HepG2 (cell line): ENCODE measurements at regions not wholly inside any gene's neighbourhood (a gene's known extent, or its start where the extent isn't known, plus 50 kb on each side); places are given as distances from the start of the nearest gene placed in this dataset.

Experiments
- ATAC-seq: fragments of 200-7000 bp; cut with Tn5 transposase; 3 replicates; pipeline ENCODE4 v1.9.1; 2020; ENCODE audit warnings: mild to moderate bottlenecking, moderate library complexity
- BruUV-seq: library from RNA; stranded (reverse); fragments of 400-500 nt; replicated peaks from 2 replicates; lab custom pipeline; 2021; lab: Mats Ljungman, UMichigan
- CTCF ChIA-PET: fragments of 300-600 bp; formaldehyde crosslinking; extraction: SDS; loops from one replicate; lab custom pipeline; 2021; ENCODE audit warnings: low total read pairs, inconsistent platforms, low intra/inter-chr PET ratio; lab: Yijun Ruan, JAX
- POLR2A ChIA-PET: fragments of 350-600 bp; sonication (Branson Sonifier 250); formaldehyde crosslinking; loops from one replicate; lab custom pipeline; 2020; ENCODE audit warnings: antibody characterized with exemption, inconsistent platforms; lab: Yijun Ruan, JAX
- DNase-seq: peaks from one replicate; pipeline ENCODE4 v3.0.0-alpha.2; 2015; ENCODE audit warnings: low spot score
- FAIRE-seq: peaks from 3 replicates; lab custom pipeline; 2011; peaks lifted over from hg19 to GRCh38; lab: Jason Lieb, UNC
- H2AFZ ChIP-seq: one replicate; pipeline ENCODE4 v1.6.1; 2011; ENCODE audit warnings: low read length, inconsistent platforms
- H3K27ac ChIP-seq: fragments of 300-600 bp; 3 replicates; pipeline ENCODE4 v1.8.0; 2011; ENCODE audit warnings: mixed run types, mild to moderate bottlenecking, mixed read lengths, low read length, inconsistent platforms; ENCODE audit not compliant: insufficient read depth; ENCODE audit errors: extremely low read length
- H3K27me3 ChIP-seq, 2 experiments: fragments of 200-600 bp in 1 of 2; 2 replicates in 1 of 2; 3 replicates in 1 of 2; pipeline versions ENCODE4 v1.6.0 to v1.8.0; 2011; ENCODE audit warnings: low read length in 2 of 2, mild to moderate bottlenecking in 2 of 2, moderate library complexity in 2 of 2, inconsistent platforms in 1 of 2; ENCODE audit not compliant: insufficient read depth in 2 of 2, control insufficient read depth in 1 of 2
- H3K36me3 ChIP-seq, 2 experiments: fragments of 200-600 bp in 1 of 2; replicated peaks in 1 of 2; 2 replicates in 1 of 2; 3 replicates in 1 of 2; pipeline versions ENCODE4 v1.5.1 to v1.8.0; 2011; ENCODE audit warnings: low read length in 2 of 2, inconsistent platforms in 1 of 2; ENCODE audit not compliant: insufficient read depth in 2 of 2, control insufficient read depth in 1 of 2
- H3K4me1 ChIP-seq: 2 replicates; pipeline ENCODE4 v1.5.1; 2012; ENCODE audit warnings: low read length, inconsistent platforms; ENCODE audit not compliant: insufficient read depth
- H3K4me2 ChIP-seq: 2 replicates; pipeline ENCODE4 v1.6.0; 2011; ENCODE audit warnings: low read depth, low read length, inconsistent platforms
- H3K4me3 ChIP-seq, 3 experiments: fragments of 200-600 bp in 1 of 3; sonication (generic), shearing (Covaris generic) in 1 of 3; replicated peaks in 1 of 3; 2 replicates each; pipeline ENCODE4 v1.5.1; 2011 to 2016; ENCODE audit warnings: low read length in 3 of 3, inconsistent platforms in 2 of 3, low read depth in 2 of 3, mild to moderate bottlenecking in 2 of 3, control low read depth in 1 of 3, mixed read lengths in 1 of 3; ENCODE audit not compliant: insufficient read depth in 1 of 3
- H3K79me2 ChIP-seq: one replicate; pipeline ENCODE4 v1.6.1; 2011; ENCODE audit warnings: low read length, inconsistent platforms; ENCODE audit not compliant: insufficient read depth
- H3K9ac ChIP-seq: 2 replicates; pipeline ENCODE4 v1.6.0; 2011; ENCODE audit warnings: mild to moderate bottlenecking, low read depth, low read length, inconsistent platforms; ENCODE audit not compliant: insufficient read depth
- H3K9me3 ChIP-seq: 2 replicates; pipeline ENCODE4 v1.5.1; 2012; ENCODE audit warnings: mild to moderate bottlenecking, low read length
- H4K20me1 ChIP-seq: 2 replicates; pipeline ENCODE4 v1.6.0; 2011; ENCODE audit warnings: inconsistent platforms, mild to moderate bottlenecking, low read length, moderate library complexity; ENCODE audit not compliant: insufficient read depth
- DR1 ChIP-seq: sonication (generic); formaldehyde crosslinking; IDR thresholded peaks from 2 replicates; pipeline ENCODE4 v1.8.0; 2021; ENCODE audit warnings: mild to moderate bottlenecking, missing genetic modification reagents, inconsistent platforms
- PAX8 ChIP-seq: sonication (generic); formaldehyde crosslinking; IDR thresholded peaks from 2 replicates; pipeline ENCODE4 v1.8.0; 2022; ENCODE audit warnings: mild to moderate bottlenecking, missing genetic modification reagents, borderline replicate concordance
- SMAD3 ChIP-seq: sonication (generic); formaldehyde crosslinking; IDR thresholded peaks from 2 replicates; pipeline ENCODE4 v1.4.0; 2020; ENCODE audit warnings: missing genetic modification reagents
- SMC3 ChIP-seq: IDR thresholded peaks from 2 replicates; pipeline ENCODE4 v1.6.1; 2011; ENCODE audit warnings: low read length, improper control_type of control experiment
- SP4 ChIP-seq: sonication (generic); formaldehyde crosslinking; IDR thresholded peaks from 2 replicates; pipeline ENCODE4 v1.8.1; 2023; ENCODE audit warnings: mild to moderate bottlenecking, missing genetic modification reagents
- YEATS2 ChIP-seq: sonication (generic); formaldehyde crosslinking; IDR thresholded peaks from 2 replicates; pipeline ENCODE4 v1.4.0; 2020; ENCODE audit warnings: missing genetic modification reagents, borderline replicate concordance
- ZNF251 ChIP-seq: sonication (generic); formaldehyde crosslinking; IDR thresholded peaks from 2 replicates; pipeline ENCODE4 v1.9.0; 2021; ENCODE audit warnings: mild to moderate bottlenecking, missing genetic modification reagents
- ZNF501 ChIP-seq: sonication (generic); formaldehyde crosslinking; IDR thresholded peaks from 2 replicates; pipeline ENCODE4 v1.5.1; 2020; ENCODE audit warnings: mild to moderate bottlenecking, moderate library complexity, missing genetic modification reagents
- WGBS: methylation state at CpG from one replicate; pipeline ENCODE4 v1.1.6; 2017; ENCODE audit warnings: low lambda C conversion rate; 5-methylcytosine and 5-hydroxymethylcytosine counted together
- in situ Hi-C: cut with HindIII; loops from 2 replicates; pipeline ENCODE4 v1.10.0; 2017; ENCODE audit warnings: low pct_unique_long_range_greater_than_20kb; ENCODE audit not compliant: extremely low pct_ligation_motif_present
- intact Hi-C: fragments of 100-400 bp; cut with micrococcal nuclease; formaldehyde crosslinking; loops from one replicate; pipeline ENCODE4 v1.10.0; 2022; ENCODE audit not compliant: unreplicated experiment
- TF ChIP-seq, protein P1 (sequence below): sonication (generic); formaldehyde crosslinking; IDR thresholded peaks from 2 replicates; pipeline ENCODE4 v1.5.0; 2020; ENCODE audit warnings: mild to moderate bottlenecking, missing genetic modification reagents, borderline replicate concordance
- TF ChIP-seq, protein P2 (sequence below): sonication (generic); formaldehyde crosslinking; IDR thresholded peaks from 2 replicates; pipeline ENCODE4 v1.4.0; 2020; ENCODE audit warnings: missing genetic modification reagents, borderline replicate concordance

DNA sequence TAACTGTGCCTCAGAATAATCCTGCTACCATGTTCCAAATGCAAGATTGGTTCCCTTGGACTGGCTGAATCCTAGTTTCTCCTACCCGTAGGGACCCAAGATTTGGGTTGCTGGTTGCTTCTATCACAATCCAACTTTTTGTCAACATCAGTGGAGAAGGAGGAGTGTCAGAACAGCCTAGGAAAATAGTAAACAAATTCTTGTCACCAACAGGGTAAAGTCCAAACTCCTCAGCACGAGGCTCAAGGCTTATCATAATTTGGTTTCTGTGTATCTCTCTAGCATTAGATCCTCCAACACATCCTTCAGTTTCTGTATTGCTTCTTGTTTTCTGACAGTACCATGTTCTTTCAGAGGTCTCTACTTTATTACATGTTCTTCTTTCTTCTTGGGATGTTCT, 370.2 kb upstream of the DAB1 start:
- Histone ChIP-seq H3K36me3 (no peaks in the 10 kb centered on the region), H3K9ac (no peak overlapping the region), H4K20me1 (no peaks in the 10 kb centered on the region), H3K79me2 (no peaks in the 10 kb centered on the region), H3K4me3 (no peak overlapping the region), H3K4me1 (no peaks in the 10 kb centered on the region), H3K27ac (no peak overlapping the region), H3K27me3 (no peaks in the 10 kb centered on the region), H3K4me2 (no peak overlapping the region), H3K9me3 (no peaks in the 10 kb centered on the region), H2AFZ (no peak overlapping the region)
- ChIA-PET CTCF (no interaction called here), POLR2A (no interaction called here)
- WGBS, result 0% methylated on average over 2 of the region's 2 CpGs
- no TSS peak for BruUV-seq
- no peak for FAIRE-seq
- no peak for DNase-seq
- intact Hi-C loops, result no loop called here
- in situ Hi-C loops, result no loop called here
- no peak for TF ChIP-seq ZNF251 (CRISPR knock-in tag)
- no peak for TF ChIP-seq SMC3
- TF ChIP-seq YEATS2, result no peak
- TF ChIP-seq PAX8 (CRISPR knock-in tag), result no peak
- TF ChIP-seq, protein P1, sequence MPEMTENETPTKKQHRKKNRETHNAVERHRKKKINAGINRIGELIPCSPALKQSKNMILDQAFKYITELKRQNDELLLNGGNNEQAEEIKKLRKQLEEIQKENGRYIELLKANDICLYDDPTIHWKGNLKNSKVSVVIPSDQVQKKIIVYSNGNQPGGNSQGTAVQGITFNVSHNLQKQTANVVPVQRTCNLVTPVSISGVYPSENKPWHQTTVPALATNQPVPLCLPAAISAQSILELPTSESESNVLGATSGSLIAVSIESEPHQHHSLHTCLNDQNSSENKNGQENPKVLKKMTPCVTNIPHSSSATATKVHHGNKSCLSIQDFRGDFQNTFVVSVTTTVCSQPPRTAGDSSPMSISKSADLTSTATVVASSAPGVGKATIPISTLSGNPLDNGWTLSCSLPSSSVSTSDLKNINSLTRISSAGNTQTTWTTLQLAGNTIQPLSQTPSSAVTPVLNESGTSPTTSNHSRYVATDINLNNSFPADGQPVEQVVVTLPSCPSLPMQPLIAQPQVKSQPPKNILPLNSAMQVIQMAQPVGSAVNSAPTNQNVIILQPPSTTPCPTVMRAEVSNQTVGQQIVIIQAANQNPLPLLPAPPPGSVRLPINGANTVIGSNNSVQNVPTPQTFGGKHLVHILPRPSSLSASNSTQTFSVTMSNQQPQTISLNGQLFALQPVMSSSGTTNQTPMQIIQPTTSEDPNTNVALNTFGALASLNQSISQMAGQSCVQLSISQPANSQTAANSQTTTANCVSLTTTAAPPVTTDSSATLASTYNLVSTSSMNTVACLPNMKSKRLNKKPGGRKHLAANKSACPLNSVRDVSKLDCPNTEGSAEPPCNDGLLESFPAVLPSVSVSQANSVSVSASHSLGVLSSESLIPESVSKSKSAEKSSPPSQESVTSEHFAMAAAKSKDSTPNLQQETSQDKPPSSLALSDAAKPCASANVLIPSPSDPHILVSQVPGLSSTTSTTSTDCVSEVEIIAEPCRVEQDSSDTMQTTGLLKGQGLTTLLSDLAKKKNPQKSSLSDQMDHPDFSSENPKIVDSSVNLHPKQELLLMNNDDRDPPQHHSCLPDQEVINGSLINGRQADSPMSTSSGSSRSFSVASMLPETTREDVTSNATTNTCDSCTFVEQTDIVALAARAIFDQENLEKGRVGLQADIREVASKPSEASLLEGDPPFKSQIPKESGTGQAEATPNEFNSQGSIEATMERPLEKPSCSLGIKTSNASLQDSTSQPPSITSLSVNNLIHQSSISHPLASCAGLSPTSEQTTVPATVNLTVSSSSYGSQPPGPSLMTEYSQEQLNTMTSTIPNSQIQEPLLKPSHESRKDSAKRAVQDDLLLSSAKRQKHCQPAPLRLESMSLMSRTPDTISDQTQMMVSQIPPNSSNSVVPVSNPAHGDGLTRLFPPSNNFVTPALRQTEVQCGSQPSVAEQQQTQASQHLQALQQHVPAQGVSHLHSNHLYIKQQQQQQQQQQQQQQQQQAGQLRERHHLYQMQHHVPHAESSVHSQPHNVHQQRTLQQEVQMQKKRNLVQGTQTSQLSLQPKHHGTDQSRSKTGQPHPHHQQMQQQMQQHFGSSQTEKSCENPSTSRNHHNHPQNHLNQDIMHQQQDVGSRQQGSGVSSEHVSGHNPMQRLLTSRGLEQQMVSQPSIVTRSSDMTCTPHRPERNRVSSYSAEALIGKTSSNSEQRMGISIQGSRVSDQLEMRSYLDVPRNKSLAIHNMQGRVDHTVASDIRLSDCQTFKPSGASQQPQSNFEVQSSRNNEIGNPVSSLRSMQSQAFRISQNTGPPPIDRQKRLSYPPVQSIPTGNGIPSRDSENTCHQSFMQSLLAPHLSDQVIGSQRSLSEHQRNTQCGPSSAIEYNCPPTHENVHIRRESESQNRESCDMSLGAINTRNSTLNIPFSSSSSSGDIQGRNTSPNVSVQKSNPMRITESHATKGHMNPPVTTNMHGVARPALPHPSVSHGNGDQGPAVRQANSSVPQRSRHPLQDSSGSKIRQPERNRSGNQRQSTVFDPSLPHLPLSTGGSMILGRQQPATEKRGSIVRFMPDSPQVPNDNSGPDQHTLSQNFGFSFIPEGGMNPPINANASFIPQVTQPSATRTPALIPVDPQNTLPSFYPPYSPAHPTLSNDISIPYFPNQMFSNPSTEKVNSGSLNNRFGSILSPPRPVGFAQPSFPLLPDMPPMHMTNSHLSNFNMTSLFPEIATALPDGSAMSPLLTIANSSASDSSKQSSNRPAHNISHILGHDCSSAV (CRISPR knock-in tag), result no peak
- no peak for TF ChIP-seq SMAD3
- TF ChIP-seq ZNF501, result no peak
- no peak for TF ChIP-seq SP4 (CRISPR knock-in tag)
- TF ChIP-seq, protein P2, sequence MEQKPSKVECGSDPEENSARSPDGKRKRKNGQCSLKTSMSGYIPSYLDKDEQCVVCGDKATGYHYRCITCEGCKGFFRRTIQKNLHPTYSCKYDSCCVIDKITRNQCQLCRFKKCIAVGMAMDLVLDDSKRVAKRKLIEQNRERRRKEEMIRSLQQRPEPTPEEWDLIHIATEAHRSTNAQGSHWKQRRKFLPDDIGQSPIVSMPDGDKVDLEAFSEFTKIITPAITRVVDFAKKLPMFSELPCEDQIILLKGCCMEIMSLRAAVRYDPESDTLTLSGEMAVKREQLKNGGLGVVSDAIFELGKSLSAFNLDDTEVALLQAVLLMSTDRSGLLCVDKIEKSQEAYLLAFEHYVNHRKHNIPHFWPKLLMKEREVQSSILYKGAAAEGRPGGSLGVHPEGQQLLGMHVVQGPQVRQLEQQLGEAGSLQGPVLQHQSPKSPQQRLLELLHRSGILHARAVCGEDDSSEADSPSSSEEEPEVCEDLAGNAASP (CRISPR knock-in tag), result no peak
- no peak for TF ChIP-seq DR1
- ATAC-seq, result no peak
